ENCODE measurements at regions not wholly inside any gene's neighbourhood (a gene's known extent, or its start where the extent isn't known, plus 50 kb on each side); places are given as distances from the start of the nearest gene placed in this dataset.

GRCh38 chr13:47166336-47166735 is 269.5 kb upstream of the HTR2A start:
- Histone ChIP-seq H3K79me2 (ENCODE audit: control insufficient read depth, insufficient read depth, low read length) (no peaks in the 10 kb centered on the region), H3K27me3 (replicated peaks in 1 of 4; ENCODE audit: control extremely low read depth in 1 of 4, control insufficient read depth in 3 of 4, insufficient read depth in 4 of 4, low read length in 3 of 4) (no peaks in the 10 kb centered on the region), H4K20me1 (ENCODE audit: control insufficient read depth, insufficient read depth, low read length, poor library complexity, severe bottlenecking) (no peaks in the 10 kb centered on the region), H3K36me3 (replicated peaks in 1 of 2; ENCODE audit: control extremely low read depth in 1 of 2, control insufficient read depth in 1 of 2, extremely low read depth in 1 of 2, insufficient read depth in 2 of 2, low read length in 1 of 2) (no peaks in the 10 kb centered on the region), H3K9me3 (ENCODE audit: control extremely low read depth in 1 of 3, control insufficient read depth in 2 of 3, insufficient read depth in 1 of 3, low read length in 2 of 3) (no peaks in the 10 kb centered on the region), H3K4me3 (ENCODE audit: control extremely low read depth in 1 of 5, extremely low read depth in 1 of 5, insufficient read depth in 1 of 5, low read depth in 2 of 5, low read length in 4 of 5) (no peak overlapping the region), H3K27ac (ENCODE audit: low read length in 2 of 2) (no peak overlapping the region), H2AFZ (ENCODE audit: insufficient read depth, low read depth, low read length, poor library complexity, severe bottlenecking) (no peak overlapping the region), H3K9ac (ENCODE audit: low read length) (no peak overlapping the region), H3K4me2 (replicated peaks; ENCODE audit: low read depth, low read length, poor library complexity, severe bottlenecking) (no peak overlapping the region), H3K4me1 (ENCODE audit: control insufficient read depth in 2 of 2, insufficient read depth in 2 of 2, low read length in 2 of 2) (no peaks in the 10 kb centered on the region)
- DNase-seq (no peak), ATAC-seq (ENCODE audit: low read depth) (no peak)
- no CpG with 5 or more reads among the region's 4 CpGs for WGBS (ENCODE audit: insufficient coverage)
- ChIA-PET POLR2A (no interaction called here), CTCF (no interaction called here)
- no peaks in the 10 kb centered on the region for H3K9me3 Mint-ChIP-seq (ENCODE audit: insufficient read depth)
- H3K4me1 Mint-ChIP-seq, result no peaks in the 10 kb centered on the region
- H3K27ac Mint-ChIP-seq, result no peak overlapping the region
- H3K27me3 Mint-ChIP-seq, result peaks cover 10% of the 10 kb centered on the region
- no peak overlapping the region for H3K4me3 Mint-ChIP-seq
- intact Hi-C loops (cut with micrococcal nuclease), result no loop called here
- no peak for TF ChIP-seq EZH2 (IDR thresholded peaks at IDR 0.05; ENCODE audit: borderline replicate concordance, insufficient read depth, low read depth, low read length, poor library complexity, severe bottlenecking)
- no peak for TF ChIP-seq CTCF (IDR thresholded peaks at IDR 0.05)

GRCh38 chr13:47159853-47160550 is 263.1 kb upstream of the HTR2A start:
- no peak for ATAC-seq (ENCODE audit: low read depth)
- H3K9ac ChIP-seq (ENCODE audit: low read length), result no peak overlapping the region
- no peak for DNase-seq
- no peaks in the 10 kb centered on the region for H3K27me3 ChIP-seq (replicated peaks in 1 of 4; ENCODE audit: control extremely low read depth in 1 of 4, control insufficient read depth in 3 of 4, insufficient read depth in 4 of 4, low read length in 3 of 4)
- H3K79me2 ChIP-seq (ENCODE audit: control insufficient read depth, insufficient read depth, low read length), result no peaks in the 10 kb centered on the region
- H3K4me3 ChIP-seq (ENCODE audit: control extremely low read depth in 1 of 5, extremely low read depth in 1 of 5, insufficient read depth in 1 of 5, low read depth in 2 of 5, low read length in 4 of 5), result no peak overlapping the region
- no peaks in the 10 kb centered on the region for H4K20me1 ChIP-seq (ENCODE audit: control insufficient read depth, insufficient read depth, low read length, poor library complexity, severe bottlenecking)
- no peaks in the 10 kb centered on the region for H3K4me1 ChIP-seq (ENCODE audit: control insufficient read depth in 2 of 2, insufficient read depth in 2 of 2, low read length in 2 of 2)
- no peak overlapping the region for H3K27ac ChIP-seq (ENCODE audit: low read length in 2 of 2)
- no peaks in the 10 kb centered on the region for H3K36me3 ChIP-seq (replicated peaks in 1 of 2; ENCODE audit: control extremely low read depth in 1 of 2, control insufficient read depth in 1 of 2, extremely low read depth in 1 of 2, insufficient read depth in 2 of 2, low read length in 1 of 2)
- peaks cover 3% of the 10 kb centered on the region for H3K9me3 Mint-ChIP-seq (ENCODE audit: insufficient read depth)
- H2AFZ ChIP-seq (ENCODE audit: insufficient read depth, low read depth, low read length, poor library complexity, severe bottlenecking), result no peak overlapping the region
- H3K27ac Mint-ChIP-seq, result no peak overlapping the region
- 86% methylated on average over 11 of the region's 11 CpGs for WGBS (ENCODE audit: insufficient coverage)
- H3K9me3 ChIP-seq (ENCODE audit: control extremely low read depth in 1 of 3, control insufficient read depth in 2 of 3, insufficient read depth in 1 of 3, low read length in 2 of 3), result peaks cover 0 to 8% (median 0%) of the 10 kb centered on the region in 3 donors
- peaks cover 27% of the 10 kb centered on the region for H3K27me3 Mint-ChIP-seq
- H3K4me3 Mint-ChIP-seq, result no peak overlapping the region
- CTCF ChIA-PET, result no interaction called here
- H3K4me2 ChIP-seq (replicated peaks; ENCODE audit: low read depth, low read length, poor library complexity, severe bottlenecking), result no peak overlapping the region
- no peak for TF ChIP-seq EZH2 (IDR thresholded peaks at IDR 0.05; ENCODE audit: borderline replicate concordance, insufficient read depth, low read depth, low read length, poor library complexity, severe bottlenecking)
- no peak for TF ChIP-seq CTCF (IDR thresholded peaks at IDR 0.05)
- POLR2A ChIA-PET, result no interaction called here
- H3K4me1 Mint-ChIP-seq, result no peaks in the 10 kb centered on the region
- intact Hi-C loops (cut with micrococcal nuclease), result no loop called here

All from B cell (primary cell).